ENCODE measurements at regions not wholly inside any gene's neighbourhood (a gene's known extent, or its start where the extent isn't known, plus 50 kb on each side); places are given as distances from the start of the nearest gene placed in this dataset.

GRCh38 chr21:23093259-23093658, 2095.1 kb downstream of the NCAM2 start:
- no peak overlapping the region for H3K4me3 ChIP-seq
- DNase-seq (no peak), ATAC-seq (ENCODE audit: low FRiP score in 2 of 2) (no peak)
- H3K27ac ChIP-seq, result no peak overlapping the region
- peaks cover 0 to 4% (median 1%) of the 10 kb centered on the region in 4 donors for H3K9me3 ChIP-seq
- 79 to 84% methylated on average over 2 of the region's 2 CpGs for WGBS, 2 donors
- H3K27me3 ChIP-seq, result no peaks in the 10 kb centered on the region
- H3K4me1 ChIP-seq, result no peaks in the 10 kb centered on the region
- no peaks in the 10 kb centered on the region for H3K36me3 ChIP-seq
- no peak for TF ChIP-seq CTCF (IDR thresholded peaks at IDR 0.05)
- no peak for TF ChIP-seq POLR2A (IDR thresholded peaks at IDR 0.05)
- TF ChIP-seq EP300 (IDR thresholded peaks at IDR 0.05), result no peak
- TF ChIP-seq POLR2AphosphoS5 (IDR thresholded peaks at IDR 0.05), result no peak

- Histone ChIP-seq H3K36me3 (no peaks in the 10 kb centered on the region), H3K4me1 (no peaks in the 10 kb centered on the region), H3K27ac (no peak overlapping the region), H3K27me3 (no peaks in the 10 kb centered on the region), H3K9me3 (peaks cover 0 to 2% (median 0%) of the 10 kb centered on the region in 4 donors), H3K4me3 (no peak overlapping the region)
- no peak for DNase-seq
- no peak for TF ChIP-seq EP300 (IDR thresholded peaks at IDR 0.05)
- TF ChIP-seq POLR2A (IDR thresholded peaks at IDR 0.05), result no peak
- TF ChIP-seq CTCF (IDR thresholded peaks at IDR 0.05), result no peak
- no peak for TF ChIP-seq POLR2AphosphoS5 (IDR thresholded peaks at IDR 0.05)
- ATAC-seq (ENCODE audit: low FRiP score in 2 of 2), result no peak
These were observed 2101.0 kb downstream of the NCAM2 start for GRCh38 chr21:23099185-23099584.

- Histone ChIP-seq H3K4me3 (no peak overlapping the region), H3K27ac (no peak overlapping the region), H3K36me3 (no peaks in the 10 kb centered on the region), H3K9me3 (peaks cover 0 to 2% (median 0%) of the 10 kb centered on the region in 4 donors), H3K27me3 (no peaks in the 10 kb centered on the region), H3K4me1 (no peaks in the 10 kb centered on the region)
- DNase-seq (peak in 1 of 2 donors; percentile 75), ATAC-seq (ENCODE audit: low FRiP score in 2 of 2) (no peak)
- TF ChIP-seq EP300 (IDR thresholded peaks at IDR 0.05) (no peak), POLR2A (IDR thresholded peaks at IDR 0.05) (no peak), CTCF (IDR thresholded peaks at IDR 0.05) (no peak), POLR2AphosphoS5 (IDR thresholded peaks at IDR 0.05) (no peak)
- 94 to 98% methylated on average over 13 to 14 of the region's 14 CpGs for WGBS, 2 donors
These were observed 2102.9 kb downstream of the NCAM2 start for GRCh38 chr21:23101111-23101510.

- H3K4me1 ChIP-seq, result no peaks in the 10 kb centered on the region
- no peak overlapping the region for H3K27ac ChIP-seq
- TF ChIP-seq POLR2A (IDR thresholded peaks at IDR 0.05), result no peak
- no peak for TF ChIP-seq EP300 (IDR thresholded peaks at IDR 0.05)
- no peak overlapping the region for H3K4me3 ChIP-seq
- H3K36me3 ChIP-seq, result no peaks in the 10 kb centered on the region
- ATAC-seq (ENCODE audit: low FRiP score in 2 of 2) (no peak), DNase-seq (no peak)
- no peaks in the 10 kb centered on the region for H3K9me3 ChIP-seq
- no peaks in the 10 kb centered on the region for H3K27me3 ChIP-seq
These were observed 2110.3 kb downstream of the NCAM2 start for GRCh38 chr21:23108533-23108932.

GRCh38 chr21:23111070-23111600, 2112.9 kb downstream of the NCAM2 start:
- DNase-seq (no peak), ATAC-seq (ENCODE audit: low FRiP score in 2 of 2) (no peak)
- Histone ChIP-seq H3K27me3 (no peaks in the 10 kb centered on the region), H3K27ac (no peak overlapping the region), H3K9me3 (no peaks in the 10 kb centered on the region), H3K4me1 (no peaks in the 10 kb centered on the region), H3K36me3 (no peaks in the 10 kb centered on the region), H3K4me3 (no peak overlapping the region)
- WGBS, 2 donors, result 43 to 46% methylated on average over 3 of the region's 3 CpGs
- TF ChIP-seq POLR2AphosphoS5 (IDR thresholded peaks at IDR 0.05) (no peak), CTCF (IDR thresholded peaks at IDR 0.05) (no peak), EP300 (IDR thresholded peaks at IDR 0.05) (no peak), POLR2A (IDR thresholded peaks at IDR 0.05) (no peak)

Data from upper lobe of left lung (tissue), 6 donors.